ENCODE measurements at regions not wholly inside any gene's neighbourhood (a gene's known extent, or its start where the extent isn't known, plus 50 kb on each side); places are given as distances from the start of the nearest gene placed in this dataset. TPM values are rescaled to one million over a fixed set of nuclear protein-coding genes. Genes with fewer than 3 reads are reported as not detected.

DNA sequence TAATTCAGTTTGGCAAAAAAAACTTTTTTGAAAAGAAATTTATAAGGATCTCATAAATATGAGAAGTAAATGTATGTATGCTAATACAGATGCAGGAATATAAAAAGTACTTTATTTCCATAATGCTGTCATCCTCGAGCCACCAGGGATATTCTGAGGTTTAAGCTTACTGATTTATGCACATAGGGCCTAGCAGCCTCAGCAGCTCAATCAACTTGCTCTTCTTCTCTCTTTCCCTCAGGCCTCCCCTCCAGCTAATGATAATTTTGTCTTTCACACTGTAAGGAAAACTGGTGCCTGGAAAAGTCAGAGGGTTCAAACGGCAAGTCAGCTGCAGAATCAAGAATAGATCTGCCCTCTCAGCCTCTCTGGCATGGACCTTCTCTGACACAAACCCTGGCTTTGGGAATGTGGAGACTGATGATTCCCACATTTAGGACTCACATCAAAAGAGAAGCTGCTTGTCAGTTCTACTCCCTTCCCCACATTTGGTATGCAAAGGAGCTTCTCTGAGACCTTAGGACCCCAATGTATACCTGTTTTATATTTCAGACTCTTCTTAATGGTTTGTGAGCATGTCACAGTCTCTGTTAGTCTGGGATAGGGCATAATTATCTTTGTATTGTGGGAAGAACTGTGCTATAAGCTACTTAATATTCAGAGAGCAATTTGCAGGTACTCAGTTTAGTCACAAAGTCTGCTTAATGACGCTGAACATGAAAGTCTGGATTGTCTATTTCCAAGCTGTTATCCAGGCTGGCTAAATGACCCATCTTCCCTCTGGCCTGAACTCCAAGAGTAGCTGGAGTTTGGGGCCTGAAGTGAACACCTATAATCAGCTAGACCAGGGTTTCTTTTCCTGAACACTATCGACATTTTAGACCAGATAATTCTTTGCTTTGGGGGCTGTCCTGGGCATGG is 52.1 kb upstream of the DIPK1A start:
- no peak for DNase-seq (ENCODE audit: low read depth)

- DNase-seq (ENCODE audit: low read depth): no peak
Observed at GRCh38 chr1:93014168-93014567, 52.9 kb upstream of the DIPK1A start.

DNA sequence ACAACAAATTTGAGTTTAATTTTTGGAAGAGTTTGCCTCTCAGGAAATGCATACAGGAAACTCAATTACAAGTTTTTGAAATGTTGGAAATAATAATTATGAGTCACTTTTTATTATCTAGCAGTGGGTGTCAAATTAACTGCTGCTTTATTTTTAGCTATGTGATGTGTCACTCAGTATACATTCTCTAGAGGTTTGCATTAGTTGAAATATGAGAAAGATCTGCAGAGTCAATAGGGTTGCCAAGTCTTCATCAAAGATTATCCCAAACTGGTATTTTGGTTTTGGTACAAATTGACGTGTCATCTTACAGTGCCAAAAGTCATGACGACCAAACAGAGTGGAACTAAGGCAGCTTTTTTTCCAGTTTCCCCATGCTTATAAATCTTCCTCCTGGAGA is 54.3 kb upstream of the DIPK1A start:
- peak; percentile 50 for DNase-seq (ENCODE audit: low read depth)

DNA sequence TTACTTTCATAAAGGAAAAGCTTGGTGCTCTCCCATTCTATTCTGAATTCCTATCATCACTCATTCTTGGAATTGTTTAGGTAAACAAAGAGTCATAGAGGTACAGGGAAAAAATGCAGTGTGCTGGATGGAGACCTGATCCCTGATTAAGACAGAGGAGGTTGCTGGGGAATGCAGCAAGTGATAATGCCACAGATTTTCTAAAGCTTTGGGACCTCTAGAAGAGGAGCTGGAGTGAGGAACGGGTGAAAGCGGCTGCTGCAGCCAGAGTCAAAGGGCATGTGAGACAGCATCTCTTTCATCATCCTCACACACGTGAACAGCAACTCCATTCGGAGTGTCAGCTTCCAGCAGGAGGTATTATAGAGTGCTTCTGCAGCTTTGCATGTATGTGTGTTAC is 54.9 kb upstream of the DIPK1A start:
- DNase-seq (ENCODE audit: low read depth): no peak

DNA sequence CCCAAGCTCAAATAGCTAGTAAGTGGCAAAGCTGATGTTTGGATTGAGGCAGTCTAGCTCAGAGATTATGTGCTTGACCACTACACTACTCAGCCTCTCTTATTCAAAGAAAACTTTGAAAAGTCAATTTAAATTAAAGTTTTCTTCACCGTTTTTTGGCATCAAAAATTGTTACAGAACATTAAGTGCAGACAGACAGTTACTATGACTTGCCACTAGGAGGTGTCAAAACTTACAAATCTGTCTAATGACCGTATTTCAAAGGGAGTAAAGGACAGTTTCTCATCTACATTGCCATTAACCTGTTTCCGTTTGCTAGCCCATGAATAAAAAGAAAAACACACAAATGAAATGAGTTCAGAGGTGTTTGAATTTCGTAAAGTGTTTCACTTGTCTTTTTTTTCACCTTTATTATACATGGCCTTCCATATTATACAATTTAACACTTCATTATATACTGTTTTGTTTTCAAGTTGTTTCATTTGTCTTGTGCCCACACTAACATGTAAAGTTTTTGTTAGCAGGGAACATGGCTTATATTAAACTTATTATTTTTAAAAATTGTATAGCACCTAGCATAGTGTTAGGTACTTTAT is 57.4 kb upstream of the MTF2 start:
- DNase-seq (ENCODE audit: low read depth): peak; percentile 31

DNA sequence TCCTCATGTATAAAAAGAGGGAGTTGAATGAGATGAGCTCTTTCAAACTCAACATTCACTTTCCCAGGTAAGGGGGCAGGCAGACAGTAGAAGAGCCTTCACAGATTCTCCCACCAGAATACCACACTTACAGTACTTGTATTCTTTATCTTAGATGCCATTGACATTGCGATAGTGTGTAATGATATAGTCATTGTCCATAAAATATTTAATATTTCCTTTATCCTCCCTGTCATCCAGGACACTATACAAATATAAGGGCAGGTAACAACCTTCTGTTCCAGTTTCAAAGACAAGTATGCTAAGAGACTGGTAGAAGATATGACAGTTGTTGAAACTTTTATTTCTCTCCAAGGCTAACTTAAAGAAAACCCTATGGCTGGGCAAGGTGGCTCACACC is 56.5 kb upstream of the MTF2 start:
- no peak for DNase-seq (ENCODE audit: low read depth)

GRCh38 chr1:93023281-93023680 is 55.8 kb upstream of the MTF2 start:
- no peak for DNase-seq (ENCODE audit: low read depth)

DNA sequence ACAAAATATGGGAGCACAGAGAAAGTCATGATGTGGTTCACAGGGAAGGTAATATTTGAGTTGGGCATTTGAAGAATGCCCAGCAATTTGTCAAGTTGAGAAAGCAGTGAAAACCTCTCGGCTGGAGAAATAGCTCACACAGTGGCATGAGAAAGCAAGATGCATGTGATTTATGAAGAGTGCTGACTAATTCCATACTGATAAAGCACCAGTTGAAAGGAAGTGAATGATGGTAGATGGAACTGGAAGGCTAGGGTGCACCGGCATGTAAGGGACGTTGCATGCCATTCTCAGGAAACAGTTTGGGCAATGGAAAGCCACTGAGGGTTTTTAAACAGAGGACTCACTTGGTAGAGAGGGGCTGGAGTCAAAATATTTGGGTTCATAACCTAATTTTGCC is 53.5 kb upstream of the MTF2 start:
- no peak for DNase-seq (ENCODE audit: low read depth)

DNA sequence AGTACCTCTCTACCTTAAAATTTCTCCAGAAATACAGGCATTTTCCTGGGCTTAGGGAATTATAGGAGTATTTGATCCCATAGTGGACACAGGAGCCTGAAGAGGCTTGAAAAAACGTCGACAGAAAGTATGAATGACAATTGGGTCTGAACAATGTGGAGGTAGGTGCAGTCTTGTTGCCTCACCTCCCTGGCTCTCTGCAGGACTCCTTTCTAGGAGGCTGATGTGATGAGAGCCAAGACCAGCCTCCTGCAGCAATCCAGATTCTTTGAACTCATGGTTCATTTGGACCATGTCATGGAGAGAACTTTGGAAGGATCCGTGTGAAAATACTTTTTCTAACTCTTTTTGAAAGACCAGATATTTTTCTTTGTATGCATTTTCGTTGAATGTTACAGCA is 50.5 kb upstream of the MTF2 start:
- no peak for DNase-seq (ENCODE audit: low read depth)

Small RNAs in the stretch of these regions (small RNA-seq; reads per million reads assigned to genes)
- gene RF00019 (not detected), gene RN7SKP123 (not detected)

Data from HT1080 (cell line).